Peyer's patch (tissue), 4 donors: ENCODE measurements at regions not wholly inside any gene's neighbourhood (a gene's known extent, or its start where the extent isn't known, plus 50 kb on each side); places are given as distances from the start of the nearest gene placed in this dataset.

Experiments used
- DNase-seq, 3 donors: peaks; one replicate each; pipeline ENCODE4 v3.0.0-alpha.2; 2017 to 2019
- H3K27ac ChIP-seq, 4 donors: fragments of 200-600 bp; sonication (generic); one replicate each; pipeline ENCODE4 v1.5.1; 2016 to 2019
- H3K27me3 ChIP-seq, 2 donors: fragments of 200-600 bp; sonication (generic); one replicate each; pipeline ENCODE4 v1.5.1; 2019
- H3K36me3 ChIP-seq, 3 donors: fragments of 200-600 bp; sonication (generic); one replicate each; pipeline ENCODE4 v1.5.1; 2016 to 2019
- H3K4me1 ChIP-seq, 4 donors: fragments of 200-600 bp; sonication (generic); one replicate each; pipeline ENCODE4 v1.5.1; 2016 to 2019
- H3K4me3 ChIP-seq, 4 donors: fragments of 200-600 bp; sonication (generic); 1 replicate in 3 of 4; 2 replicates in 1 of 4; pipeline ENCODE4 v1.5.1; 2016 to 2019; ENCODE audit warnings: mild to moderate bottlenecking in 1 of 4
- H3K9me3 ChIP-seq, 4 donors: fragments of 200-600 bp; sonication (generic); one replicate each; pipeline ENCODE4 v1.5.1; 2016 to 2019; ENCODE audit warnings: mild to moderate bottlenecking in 1 of 4
- CTCF ChIP-seq, 6 experiments: fragments of 450-650 bp in 4 of 6; fragments of 200-600 bp in 2 of 6; sonication (generic) in 1 of 6; IDR thresholded peaks; one replicate each; pipeline ENCODE4 v1.5.1; 2017 to 2019; ENCODE audit warnings: antibody characterized with exemption in 6 of 6, mild to moderate bottlenecking in 3 of 6, moderate library complexity in 1 of 6
- POLR2A ChIP-seq, 2 donors: fragments of 450-650 bp; IDR thresholded peaks; one replicate each; pipeline ENCODE4 v1.5.1; 2017; ENCODE audit warnings: antibody characterized with exemption in 2 of 2, mild to moderate bottlenecking in 2 of 2, moderate library complexity in 2 of 2

GRCh38 chr3:159565313-159565712, 423.3 kb upstream of the IL12A start:
- Histone ChIP-seq H3K36me3 (no peaks in the 10 kb centered on the region), H3K27me3 (no peaks in the 10 kb centered on the region), H3K4me1 (no peaks in the 10 kb centered on the region), H3K9me3 (no peaks in the 10 kb centered on the region), H3K4me3 (no peak overlapping the region), H3K27ac (no peak overlapping the region)
- DNase-seq: no peak
- TF ChIP-seq CTCF (IDR thresholded peaks at IDR 0.05): no peak
- TF ChIP-seq POLR2A (IDR thresholded peaks at IDR 0.05): no peak

- Histone ChIP-seq H3K36me3 (no peaks in the 10 kb centered on the region), H3K27me3 (no peaks in the 10 kb centered on the region), H3K27ac (no peak overlapping the region), H3K4me3 (no peak overlapping the region), H3K9me3 (no peaks in the 10 kb centered on the region), H3K4me1 (no peaks in the 10 kb centered on the region)
- no peak for DNase-seq
- no peak for TF ChIP-seq POLR2A (IDR thresholded peaks at IDR 0.05)
- TF ChIP-seq CTCF (IDR thresholded peaks at IDR 0.05): no peak
These were observed 405.0 kb upstream of the IL12A start for GRCh38 chr3:159583662-159584061.

GRCh38 chr3:159584421-159584820, 404.2 kb upstream of the IL12A start:
- Histone ChIP-seq H3K27ac (no peak overlapping the region), H3K4me3 (no peak overlapping the region), H3K36me3 (no peaks in the 10 kb centered on the region), H3K27me3 (no peaks in the 10 kb centered on the region), H3K4me1 (no peaks in the 10 kb centered on the region), H3K9me3 (no peaks in the 10 kb centered on the region)
- TF ChIP-seq POLR2A (IDR thresholded peaks at IDR 0.05): no peak
- no peak for TF ChIP-seq CTCF (IDR thresholded peaks at IDR 0.05)
- DNase-seq: no peak

DNA sequence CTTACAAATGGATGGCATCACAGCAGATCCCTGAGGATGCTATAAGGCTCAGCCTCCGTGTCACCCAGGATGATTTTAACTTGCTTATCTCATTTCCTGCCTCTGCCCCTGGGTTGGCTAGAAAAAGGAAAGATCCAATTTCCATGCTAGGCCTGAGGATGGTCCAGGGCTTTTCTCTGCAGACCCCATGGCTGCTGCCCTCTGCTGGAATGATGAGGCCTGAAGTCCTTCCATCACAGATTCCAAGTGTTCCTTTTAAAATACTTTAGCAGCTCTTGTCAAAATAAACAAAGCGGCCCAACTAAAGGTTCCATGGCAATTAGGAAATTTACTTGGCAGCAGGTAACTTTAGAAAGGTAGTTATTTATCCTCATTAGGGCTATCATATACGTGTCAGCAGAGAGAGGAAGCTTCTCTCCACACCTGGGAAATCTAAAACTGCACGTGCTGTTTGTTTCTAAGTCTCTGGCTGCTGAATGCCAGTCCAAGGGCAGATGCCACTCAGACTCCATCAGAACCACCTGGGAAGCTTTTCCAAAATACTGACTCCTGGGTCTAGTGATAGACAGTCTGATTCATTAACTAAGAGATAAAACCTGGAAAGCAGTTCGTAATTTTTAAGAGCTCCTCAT, 401.9 kb upstream of the IL12A start:
- DNase-seq: no peak

GRCh38 chr3:159593927-159594605, 394.6 kb upstream of the IL12A start:
- Histone ChIP-seq H3K36me3 (no peaks in the 10 kb centered on the region), H3K9me3 (no peaks in the 10 kb centered on the region), H3K4me3 (no peak overlapping the region), H3K4me1 (no peaks in the 10 kb centered on the region), H3K27ac (no peak overlapping the region), H3K27me3 (no peaks in the 10 kb centered on the region)
- TF ChIP-seq CTCF (IDR thresholded peaks at IDR 0.05): no peak
- TF ChIP-seq POLR2A (IDR thresholded peaks at IDR 0.05): no peak
- no peak for DNase-seq

More for the DNA sequence above, 401.9 kb upstream of the IL12A start:
- Histone ChIP-seq H3K36me3 (no peaks in the 10 kb centered on the region), H3K9me3 (no peaks in the 10 kb centered on the region), H3K27me3 (no peaks in the 10 kb centered on the region), H3K27ac (no peak overlapping the region), H3K4me3 (no peak overlapping the region), H3K4me1 (no peaks in the 10 kb centered on the region)
- TF ChIP-seq CTCF (IDR thresholded peaks at IDR 0.05) (no peak), POLR2A (IDR thresholded peaks at IDR 0.05) (no peak)
